ENCODE measurements at regions not wholly inside any gene's neighbourhood (a gene's known extent, or its start where the extent isn't known, plus 50 kb on each side); places are given as distances from the start of the nearest gene placed in this dataset.

DNA sequence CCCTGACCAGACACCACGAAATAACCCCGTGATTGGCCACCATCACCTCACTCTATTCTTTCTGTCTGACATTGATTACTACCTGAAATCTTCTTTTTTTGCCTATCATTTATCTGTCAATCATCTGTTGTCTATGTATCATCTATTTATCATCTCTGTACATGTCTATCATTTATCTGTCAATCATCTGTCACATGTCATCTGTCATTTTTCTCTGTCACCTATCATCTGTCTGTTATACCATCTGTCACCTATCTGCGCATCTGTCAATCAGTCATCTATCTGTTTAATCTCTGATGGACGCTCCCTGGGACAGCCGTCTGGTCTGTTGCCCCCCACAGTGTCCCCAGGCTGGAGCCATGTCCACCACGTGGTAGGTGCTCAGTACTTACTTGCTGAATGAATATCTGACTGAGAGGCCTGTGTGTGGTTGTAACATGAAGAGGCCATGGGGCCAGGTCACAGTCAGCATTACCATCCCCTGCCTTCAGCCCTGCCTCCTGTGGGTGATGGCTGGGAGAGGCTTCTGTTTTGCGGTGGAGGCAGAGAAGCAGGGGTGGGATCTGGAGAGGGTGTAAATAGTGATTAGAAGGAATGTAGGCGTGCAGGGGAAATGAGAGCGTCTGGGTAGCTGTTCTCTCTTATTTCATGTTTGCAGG lies 302.7 kb downstream of the QKI start:
- TF ChIP-seq, protein P1, sequence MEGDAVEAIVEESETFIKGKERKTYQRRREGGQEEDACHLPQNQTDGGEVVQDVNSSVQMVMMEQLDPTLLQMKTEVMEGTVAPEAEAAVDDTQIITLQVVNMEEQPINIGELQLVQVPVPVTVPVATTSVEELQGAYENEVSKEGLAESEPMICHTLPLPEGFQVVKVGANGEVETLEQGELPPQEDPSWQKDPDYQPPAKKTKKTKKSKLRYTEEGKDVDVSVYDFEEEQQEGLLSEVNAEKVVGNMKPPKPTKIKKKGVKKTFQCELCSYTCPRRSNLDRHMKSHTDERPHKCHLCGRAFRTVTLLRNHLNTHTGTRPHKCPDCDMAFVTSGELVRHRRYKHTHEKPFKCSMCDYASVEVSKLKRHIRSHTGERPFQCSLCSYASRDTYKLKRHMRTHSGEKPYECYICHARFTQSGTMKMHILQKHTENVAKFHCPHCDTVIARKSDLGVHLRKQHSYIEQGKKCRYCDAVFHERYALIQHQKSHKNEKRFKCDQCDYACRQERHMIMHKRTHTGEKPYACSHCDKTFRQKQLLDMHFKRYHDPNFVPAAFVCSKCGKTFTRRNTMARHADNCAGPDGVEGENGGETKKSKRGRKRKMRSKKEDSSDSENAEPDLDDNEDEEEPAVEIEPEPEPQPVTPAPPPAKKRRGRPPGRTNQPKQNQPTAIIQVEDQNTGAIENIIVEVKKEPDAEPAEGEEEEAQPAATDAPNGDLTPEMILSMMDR (IDR thresholded peaks at IDR 0.05; ENCODE audit: control insufficient read depth, insufficient read depth, low read depth, low read length, missing control alignments) = no peak
- no peak for DNase-seq (ENCODE audit: low read depth)
- no peak overlapping the region for H3K4me3 ChIP-seq (ENCODE audit: control insufficient read depth, low read depth, low read length)

DNA sequence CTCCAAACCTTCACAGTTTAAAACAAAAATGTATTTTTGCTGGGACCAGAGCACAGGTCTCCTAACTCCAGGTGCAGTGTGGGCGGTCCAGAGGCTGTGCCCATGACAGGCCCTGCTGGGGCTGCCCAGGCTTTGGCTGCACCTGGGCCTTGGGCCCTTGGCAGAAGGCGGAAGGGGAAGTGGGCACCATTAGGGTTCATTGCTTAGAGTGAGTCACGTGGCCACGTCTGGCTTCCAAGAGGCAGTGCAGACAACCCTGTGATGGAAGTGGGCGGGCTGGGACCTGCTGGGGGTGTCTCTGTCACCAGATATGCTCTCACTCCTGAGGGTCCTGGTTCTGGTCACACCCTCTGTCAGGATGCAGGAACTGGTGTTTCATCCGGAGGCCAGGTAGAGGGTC lies 302.2 kb downstream of the QKI start:
- no peak for DNase-seq (ENCODE audit: low read depth)
- H3K4me3 ChIP-seq (ENCODE audit: control insufficient read depth, low read depth, low read length) = no peak overlapping the region
- TF ChIP-seq, protein P1 (IDR thresholded peaks at IDR 0.05; ENCODE audit: control insufficient read depth, insufficient read depth, low read depth, low read length, missing control alignments) = no peak

- TF ChIP-seq, protein P1 (IDR thresholded peaks at IDR 0.05; ENCODE audit: control insufficient read depth, insufficient read depth, low read depth, low read length, missing control alignments) = no peak
- no peak overlapping the region for H3K4me3 ChIP-seq (ENCODE audit: control insufficient read depth, low read depth, low read length)
- no peak for DNase-seq (ENCODE audit: low read depth)
These were observed 301.3 kb downstream of the QKI start for GRCh38 chr6:163715846-163716245.

GRCh38 chr6:163714179-163714578 lies 299.7 kb downstream of the QKI start:
- DNase-seq (ENCODE audit: low read depth) = no peak
- TF ChIP-seq, protein P1 (IDR thresholded peaks at IDR 0.05; ENCODE audit: control insufficient read depth, insufficient read depth, low read depth, low read length, missing control alignments) = no peak
- H3K4me3 ChIP-seq (ENCODE audit: control insufficient read depth, low read depth, low read length) = no peak overlapping the region

- DNase-seq (ENCODE audit: low read depth) = no peak
- TF ChIP-seq, protein P1 (IDR thresholded peaks at IDR 0.05; ENCODE audit: control insufficient read depth, insufficient read depth, low read depth, low read length, missing control alignments) = no peak
- H3K4me3 ChIP-seq (ENCODE audit: control insufficient read depth, low read depth, low read length) = no peak overlapping the region
These were observed 298.5 kb downstream of the QKI start for GRCh38 chr6:163712981-163713380.

GRCh38 chr6:163712566-163712961 lies 298.0 kb downstream of the QKI start:
- DNase-seq (ENCODE audit: low read depth) = no peak
- no peak overlapping the region for H3K4me3 ChIP-seq (ENCODE audit: control insufficient read depth, low read depth, low read length)
- TF ChIP-seq, protein P1 (IDR thresholded peaks at IDR 0.05; ENCODE audit: control insufficient read depth, insufficient read depth, low read depth, low read length, missing control alignments) = no peak

Measured in AG09309 (cell line).